ENCODE measurements at regions not wholly inside any gene's neighbourhood (a gene's known extent, or its start where the extent isn't known, plus 50 kb on each side); places are given as distances from the start of the nearest gene placed in this dataset.
A peak's percentile ranks its signal among the peaks of the same experiment; 100 is the strongest.

DNA sequence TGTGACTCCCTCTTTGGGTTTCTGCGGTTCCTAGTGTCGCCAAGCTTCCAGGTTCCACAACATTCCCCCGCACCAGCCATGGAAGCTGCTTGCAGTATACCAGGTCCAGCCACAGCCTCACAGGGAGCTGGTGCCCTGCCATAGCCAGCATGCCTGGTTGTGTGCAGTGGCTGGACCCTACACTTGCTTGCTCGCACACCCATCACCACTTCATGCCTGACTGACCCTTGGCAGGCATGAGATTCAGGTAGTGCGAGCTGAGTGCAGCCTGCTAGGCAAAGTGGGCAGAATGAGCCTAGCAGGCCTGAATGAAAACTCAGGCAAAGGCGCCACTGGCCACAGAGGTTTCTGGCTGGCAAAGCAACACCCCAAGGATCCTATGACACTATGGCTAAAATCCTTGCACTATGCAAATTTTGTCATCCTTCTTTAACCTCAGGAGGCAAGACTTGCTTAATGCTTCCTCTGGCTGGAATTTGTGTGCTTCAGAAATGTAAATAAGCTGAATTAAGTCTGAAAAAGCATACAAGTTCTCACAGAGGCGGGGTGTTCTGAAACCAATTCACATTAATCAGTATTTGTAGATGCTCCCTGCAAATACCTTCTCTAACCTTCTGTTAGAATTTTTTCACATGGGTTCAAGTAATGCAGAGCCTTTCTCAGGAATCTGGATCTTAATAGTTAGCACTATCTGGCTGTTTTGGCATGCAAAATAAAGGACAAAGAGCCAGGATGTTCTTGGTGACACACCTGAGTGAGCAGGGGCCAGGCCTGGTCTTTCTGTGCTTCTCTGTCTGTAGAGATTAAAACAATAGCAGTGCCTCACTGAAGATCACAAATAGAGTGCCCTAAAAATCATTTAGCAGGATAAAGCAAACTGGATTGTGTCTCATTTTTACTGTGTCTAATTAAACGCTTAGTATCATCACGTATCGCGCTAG lies 256.9 kb downstream of the GPATCH2 start:
- no peak for DNase-seq (ENCODE audit: low read depth)

DNA sequence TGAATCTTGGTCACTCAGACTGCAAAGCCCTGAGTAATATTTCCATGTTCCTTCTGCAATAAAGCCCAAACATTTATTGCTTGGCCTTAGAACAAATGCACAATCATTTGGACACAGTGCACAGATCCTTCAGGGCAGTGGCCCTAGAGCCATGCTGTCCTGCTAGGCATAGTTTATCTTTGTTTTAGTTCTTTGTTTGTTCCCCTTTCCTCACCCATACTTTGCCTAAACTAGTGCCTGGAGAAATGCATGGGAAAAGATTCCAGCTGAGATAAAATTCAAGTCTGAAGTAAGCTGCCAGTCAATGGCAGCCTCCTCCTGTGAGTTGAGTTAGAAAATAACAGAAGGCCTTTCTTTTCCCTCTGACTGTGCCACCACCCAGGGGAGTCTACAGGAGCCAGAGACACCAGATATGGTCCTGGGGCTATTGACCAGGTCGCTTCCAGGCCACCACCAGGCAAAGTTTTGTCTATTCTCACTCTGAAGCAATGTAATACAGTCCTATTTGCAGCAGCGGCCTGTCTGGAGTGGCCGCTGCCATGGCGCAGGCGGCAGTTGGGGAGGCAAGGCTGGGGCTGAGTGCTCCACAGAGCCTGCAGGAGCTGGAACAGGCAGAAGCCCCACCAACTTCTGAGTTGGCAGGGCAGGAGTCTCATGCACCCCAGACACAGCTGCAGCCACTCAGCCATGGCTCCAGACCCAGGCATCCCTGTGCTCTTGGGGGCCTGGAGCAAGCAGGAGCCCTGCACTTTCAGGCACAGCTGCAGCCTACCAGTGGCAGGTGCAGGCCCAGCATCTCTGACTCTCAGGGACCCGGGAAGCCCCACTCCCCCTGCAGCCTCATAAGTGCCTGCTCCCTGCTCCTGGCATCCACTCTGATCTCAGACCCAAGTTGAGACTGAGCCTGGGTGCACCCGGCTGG lies 258.6 kb downstream of the GPATCH2 start:
- DNase-seq (ENCODE audit: low read depth): no peak

DNA sequence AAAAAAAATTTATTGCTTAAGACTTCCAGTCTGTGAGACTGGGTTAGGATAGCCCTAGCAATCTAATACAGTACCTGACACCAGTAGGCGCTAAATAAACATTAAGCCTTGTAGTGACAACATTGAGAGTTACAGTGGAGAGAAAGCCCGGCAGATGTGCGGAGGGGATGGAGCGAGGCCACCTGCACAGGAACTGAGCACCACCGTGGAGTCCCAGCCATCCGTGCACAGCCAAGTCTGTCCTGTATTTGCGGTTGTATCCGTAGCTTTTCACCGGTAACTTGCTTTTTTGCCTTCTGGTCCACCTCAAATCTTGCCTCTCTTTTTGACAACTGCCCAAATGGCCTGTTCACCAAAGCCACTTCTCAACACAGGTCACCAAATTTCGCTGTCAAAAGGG lies 260.1 kb downstream of the GPATCH2 start:
- DNase-seq (ENCODE audit: low read depth): no peak

DNA sequence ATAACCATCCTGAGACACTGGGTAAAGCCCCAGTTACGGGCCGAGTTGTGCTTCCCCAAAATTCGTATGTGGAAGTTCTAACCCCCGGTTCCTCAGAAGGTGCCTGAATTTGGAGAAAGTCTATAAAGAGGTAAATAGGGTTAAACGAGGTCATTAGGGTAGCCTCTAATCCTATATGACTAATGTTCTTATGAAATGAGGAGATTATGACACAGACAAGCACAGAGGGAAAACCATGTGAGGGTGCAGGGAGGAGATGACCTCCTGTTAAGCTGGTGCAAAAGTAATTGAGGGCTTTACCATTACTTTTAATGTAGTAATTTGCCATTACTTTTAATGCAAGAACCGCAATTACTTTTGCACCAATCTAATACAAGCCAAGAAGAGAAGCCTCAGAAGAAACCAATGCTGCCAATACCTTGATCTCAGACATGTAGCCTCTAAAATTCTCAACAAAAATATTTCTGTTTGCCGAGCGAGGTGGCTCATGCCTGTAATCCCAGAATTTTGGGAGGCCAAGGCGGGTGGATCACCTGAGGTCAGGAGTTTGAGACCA lies 260.8 kb downstream of the GPATCH2 start:
- no peak for DNase-seq (ENCODE audit: low read depth)

DNA sequence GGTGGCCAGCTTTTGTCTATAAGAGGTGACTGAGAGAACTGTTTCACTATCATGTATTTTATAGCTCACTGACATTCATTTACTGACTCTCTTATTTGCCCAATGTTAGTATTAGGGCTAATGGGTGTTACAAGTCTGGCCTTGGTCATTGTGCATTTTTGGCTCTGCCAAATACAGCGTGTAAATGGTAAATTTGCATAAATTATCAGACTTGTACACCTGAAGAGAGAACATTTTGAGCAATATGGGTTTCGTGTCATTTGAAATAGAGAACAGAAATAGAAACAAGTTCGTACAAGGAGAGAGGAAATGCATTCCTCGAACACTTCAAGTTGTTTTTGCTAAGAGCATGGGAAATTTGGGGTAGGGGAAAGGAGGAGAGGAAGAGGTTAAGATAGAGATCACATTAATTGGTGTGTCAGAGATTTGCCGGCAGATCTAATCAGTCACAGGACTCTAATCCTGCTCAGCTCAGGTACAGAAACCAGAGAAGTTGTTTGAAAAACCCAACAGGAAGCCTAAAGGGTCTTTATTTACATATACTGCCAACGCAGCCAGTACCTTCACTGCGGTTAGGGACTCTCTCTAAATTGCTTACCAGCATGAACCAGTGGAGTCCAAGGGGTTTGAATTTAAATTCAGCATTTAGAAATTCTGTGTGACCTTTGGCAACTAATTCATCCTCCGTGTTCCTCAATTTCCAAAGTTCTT lies 261.5 kb downstream of the GPATCH2 start:
- no peak for DNase-seq (ENCODE audit: low read depth)

DNA sequence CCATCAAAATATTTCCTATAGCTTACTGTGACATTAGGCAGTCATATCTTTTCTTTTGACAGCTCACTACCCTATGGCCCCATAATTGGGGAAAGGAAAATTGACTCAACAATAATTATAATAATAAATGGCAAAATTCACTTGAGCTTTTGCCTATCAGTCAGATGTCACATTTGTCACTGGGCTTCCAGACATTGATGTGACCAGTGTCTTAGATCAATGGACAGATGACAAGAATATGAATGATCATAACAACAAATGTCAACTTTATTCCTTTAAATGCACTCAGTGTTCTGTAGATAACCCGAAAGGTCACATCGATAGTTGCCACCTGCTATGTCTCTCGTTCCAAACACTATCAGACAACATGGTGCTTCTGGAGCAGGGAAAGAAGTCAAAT lies 266.7 kb downstream of the GPATCH2 start:
- DNase-seq (ENCODE audit: low read depth): no peak

DNA sequence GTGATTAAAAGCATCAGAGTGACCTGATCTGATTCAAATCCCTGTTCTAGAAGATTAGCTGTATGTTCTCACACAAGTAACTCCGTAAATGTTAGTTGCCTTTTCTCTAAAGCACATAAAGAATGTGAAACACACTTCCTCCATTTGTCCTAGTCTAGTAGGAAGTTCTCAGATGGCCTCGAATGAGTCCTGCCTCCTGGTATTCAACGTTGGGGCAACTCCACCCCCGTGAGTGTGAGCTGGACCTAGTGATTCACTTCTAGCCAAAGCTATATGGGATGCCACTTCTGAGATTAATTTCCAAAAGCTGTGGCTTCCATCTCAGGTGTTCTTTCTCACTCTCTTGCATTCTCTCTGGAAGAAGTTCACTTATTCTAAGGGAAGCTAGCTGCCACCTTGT lies 267.6 kb downstream of the GPATCH2 start:
- peak; percentile 17 for DNase-seq (ENCODE audit: low read depth)

DNA sequence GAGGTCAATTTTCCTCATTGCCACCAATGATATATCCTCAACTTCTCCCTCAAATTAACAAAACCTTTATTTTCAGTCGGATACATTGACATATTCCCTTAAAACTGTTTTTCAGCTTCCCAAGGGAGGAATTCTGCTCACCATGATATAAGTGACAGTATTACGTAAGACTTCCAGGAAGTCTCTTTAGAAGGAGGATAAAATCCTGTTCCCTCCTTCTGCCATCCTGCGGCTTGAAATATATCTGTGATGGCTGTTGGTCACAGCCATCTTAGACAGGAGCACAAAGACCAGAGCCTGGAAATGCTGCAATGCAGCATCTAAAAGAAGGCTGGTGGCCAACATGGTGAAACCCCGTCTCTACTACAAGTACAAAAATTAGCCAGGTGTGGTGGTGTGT lies 270.4 kb downstream of the GPATCH2 start:
- DNase-seq (ENCODE audit: low read depth): no peak

DNA sequence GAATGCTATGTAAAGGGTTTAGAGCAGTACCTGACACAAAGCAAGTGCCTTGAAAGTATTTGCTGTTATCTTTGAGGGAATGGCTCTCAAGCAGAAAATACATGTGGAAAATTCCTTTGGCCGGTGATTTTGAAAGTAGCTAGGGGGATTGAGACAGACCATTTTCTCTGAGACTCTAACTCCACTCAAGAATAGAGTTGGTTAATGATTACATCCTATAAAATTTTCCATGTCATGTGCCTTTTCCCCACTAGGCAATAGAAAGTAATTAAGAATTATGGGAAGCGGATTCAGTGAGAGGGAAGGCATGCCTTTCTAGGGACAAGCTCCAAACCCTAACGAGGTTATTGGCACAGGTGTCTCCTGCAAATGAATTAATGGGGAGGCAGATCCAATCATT lies 276.0 kb downstream of the GPATCH2 start:
- no peak for DNase-seq (ENCODE audit: low read depth)

DNA sequence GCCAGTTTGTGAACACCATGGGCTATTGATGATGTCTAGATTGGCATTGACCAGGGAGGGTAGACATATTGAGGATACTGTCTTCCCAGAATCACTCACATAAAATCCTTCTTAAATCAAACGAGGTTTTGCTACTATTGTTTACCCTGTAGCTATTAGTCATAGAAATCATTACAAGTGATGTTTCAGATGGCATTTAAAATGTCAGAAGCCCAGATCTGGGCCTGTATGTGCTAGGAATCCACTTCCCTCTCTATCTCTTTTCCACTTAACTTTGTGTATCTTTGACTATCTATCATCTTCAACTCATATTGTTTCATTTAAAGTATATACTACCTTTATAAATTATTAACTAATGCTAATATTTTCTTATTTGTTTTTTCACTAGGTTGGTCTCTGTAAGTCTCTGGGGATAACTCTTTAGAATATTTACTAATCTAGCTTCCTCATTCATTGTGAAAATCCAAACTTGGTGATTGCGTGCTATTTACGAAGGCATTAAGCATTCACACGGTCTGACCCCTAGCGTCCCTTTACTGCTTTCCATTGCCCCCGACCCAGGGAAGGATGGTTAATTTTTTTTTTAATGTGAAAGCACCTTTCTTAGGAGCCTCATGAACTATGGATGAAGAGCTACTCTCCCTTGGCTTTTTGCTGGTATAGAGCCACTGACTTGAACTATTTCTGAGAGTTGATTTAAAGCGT lies 281.8 kb downstream of the GPATCH2 start:
- no peak for DNase-seq (ENCODE audit: low read depth)

DNA sequence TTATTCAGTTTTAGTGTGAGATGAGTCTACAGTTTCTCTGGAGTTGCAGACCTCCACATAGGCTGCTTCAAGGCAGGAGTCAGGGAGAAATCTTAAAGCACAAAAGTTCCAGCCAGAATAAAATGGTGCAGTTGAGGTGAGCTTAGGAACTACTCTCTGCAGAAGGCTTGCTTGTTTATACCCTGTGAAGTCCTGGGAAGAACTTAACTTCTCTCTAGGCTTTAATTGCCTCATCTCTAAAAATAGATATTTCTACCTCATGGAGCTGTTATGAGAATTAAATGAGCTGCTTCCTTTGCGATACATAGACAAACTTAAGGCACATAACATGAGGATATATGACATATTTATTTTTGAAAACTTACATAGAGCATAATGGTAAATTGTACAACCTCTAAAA lies 286.2 kb downstream of the GPATCH2 start:
- no peak for DNase-seq (ENCODE audit: low read depth)

DNA sequence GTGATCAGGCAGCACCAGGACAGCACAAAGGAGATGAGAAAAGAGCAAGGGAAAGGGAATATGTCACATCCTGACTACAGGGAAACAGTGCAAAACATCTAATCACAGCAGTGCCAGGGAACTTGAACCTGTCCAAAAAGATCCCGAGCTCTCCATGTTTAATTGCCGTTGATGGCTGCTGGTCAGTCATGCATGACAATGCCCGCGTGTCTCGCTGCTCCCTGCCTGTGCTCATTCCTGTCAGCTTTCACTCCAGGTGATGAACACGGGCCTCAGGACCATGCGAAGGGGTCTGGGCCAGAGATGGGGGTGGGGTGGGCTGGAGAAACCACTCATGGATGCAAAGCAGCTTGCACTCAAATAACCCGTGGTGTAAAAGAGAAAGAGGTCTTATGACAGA lies 287.0 kb downstream of the GPATCH2 start:
- DNase-seq (ENCODE audit: low read depth): no peak

DNA sequence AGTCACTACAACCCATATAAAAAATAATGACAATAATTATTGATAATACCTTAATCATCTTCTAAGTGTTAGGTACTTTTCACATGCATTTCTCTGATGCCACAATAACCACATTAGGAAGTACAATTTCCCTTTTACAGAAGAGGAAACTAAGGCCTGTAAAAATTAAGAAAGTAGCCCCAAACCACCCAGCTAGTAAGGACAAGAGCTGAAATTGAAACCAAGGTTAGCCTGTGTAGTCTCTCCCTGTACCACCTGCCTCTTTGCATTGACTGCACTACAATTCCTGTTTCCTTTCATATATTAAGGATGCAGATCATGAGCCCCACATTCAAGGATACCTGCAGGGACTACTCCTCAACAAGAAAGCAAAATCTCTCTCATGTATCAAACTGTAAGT lies 288.8 kb downstream of the GPATCH2 start:
- no peak for DNase-seq (ENCODE audit: low read depth)

DNA sequence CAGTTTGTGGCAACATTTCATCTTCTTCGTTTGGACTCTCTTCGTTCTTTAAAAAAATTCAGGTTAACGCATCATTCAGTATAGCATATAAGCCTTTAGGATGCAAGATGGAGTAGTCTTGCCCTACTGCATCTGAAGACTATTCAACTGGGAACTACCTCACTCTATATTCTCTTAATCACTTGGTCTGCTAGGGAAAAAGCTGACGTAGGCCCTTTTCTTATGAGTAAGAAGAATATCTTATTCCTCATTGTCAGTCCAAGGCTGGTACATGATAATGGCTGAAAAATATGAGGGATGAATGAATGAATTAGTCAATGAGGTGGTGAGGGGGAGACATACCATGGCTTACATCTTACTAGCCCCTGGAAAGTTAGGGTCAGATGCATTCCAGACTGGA lies 294.2 kb downstream of the GPATCH2 start:
- no peak for DNase-seq (ENCODE audit: low read depth)

DNA sequence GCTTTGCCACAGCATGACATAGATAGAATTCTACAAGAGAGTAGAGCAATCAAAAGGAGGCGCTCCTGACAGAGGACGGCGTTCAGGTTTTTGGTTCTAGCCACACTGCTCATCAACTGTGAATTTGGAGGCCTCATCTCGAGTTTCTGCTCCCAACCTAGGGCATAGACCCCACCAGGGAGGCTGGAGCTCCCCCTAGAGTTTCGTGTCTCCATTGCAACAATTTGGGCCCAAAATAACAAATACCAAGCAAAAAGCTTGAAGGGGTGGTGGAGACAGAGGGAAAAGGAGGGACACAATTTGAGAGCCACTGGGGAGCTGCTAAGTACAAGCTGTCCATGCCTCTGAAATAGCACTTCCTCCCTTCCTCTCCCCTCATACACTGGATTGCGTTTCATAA lies 297.0 kb downstream of the GPATCH2 start:
- DNase-seq (ENCODE audit: low read depth): peak; percentile 29

DNA sequence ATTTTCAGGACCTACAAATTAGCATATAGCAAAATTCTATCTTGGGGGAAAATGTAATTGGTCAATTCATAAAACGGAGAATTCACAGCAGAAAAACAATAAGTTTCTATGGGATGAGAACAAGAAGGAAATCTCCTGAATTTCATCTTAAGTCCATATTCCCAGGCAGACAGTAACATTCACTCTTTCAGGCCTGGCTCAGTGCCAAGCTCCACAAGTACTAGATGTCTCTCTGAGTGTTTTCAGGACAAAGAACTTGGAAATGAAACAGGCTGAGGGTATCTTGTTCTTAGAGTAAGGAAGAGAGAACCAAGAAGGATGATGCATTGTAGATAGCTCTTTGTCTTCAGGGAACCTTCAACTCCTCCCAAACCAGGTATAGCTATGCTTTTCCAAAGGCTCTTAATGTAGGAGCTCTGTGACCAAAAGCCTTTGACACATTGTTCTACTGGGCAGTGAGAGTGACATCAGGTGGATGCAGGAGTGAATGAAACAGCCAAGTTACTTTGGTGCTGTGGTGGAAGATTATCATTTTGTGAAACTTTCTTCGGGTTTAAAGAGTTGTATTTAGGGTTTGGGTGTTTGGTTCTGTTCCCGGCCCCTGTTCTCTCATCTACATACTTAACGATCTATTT lies 298.3 kb downstream of the GPATCH2 start:
- DNase-seq (ENCODE audit: low read depth): peak; percentile 6

DNA sequence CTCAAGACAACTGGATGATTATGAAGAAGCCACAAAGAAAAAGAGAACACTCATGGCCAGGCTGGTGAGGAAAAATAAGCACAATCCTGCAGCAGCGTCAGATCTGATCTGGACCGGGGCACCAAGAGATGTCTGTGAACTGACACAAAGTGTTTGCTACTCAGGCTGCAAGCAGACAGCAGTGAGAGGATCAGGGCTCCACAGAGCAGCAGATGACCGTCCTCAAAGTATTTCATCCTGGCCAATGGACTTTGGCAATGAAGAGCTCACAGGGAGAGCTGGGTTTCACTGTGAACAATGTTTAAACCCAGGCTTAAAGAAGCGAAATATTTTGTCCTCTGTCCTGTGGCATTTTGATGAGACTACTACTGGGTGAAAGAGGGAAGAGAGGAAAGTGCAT lies 299.2 kb downstream of the GPATCH2 start:
- DNase-seq (ENCODE audit: low read depth): no peak

DNA sequence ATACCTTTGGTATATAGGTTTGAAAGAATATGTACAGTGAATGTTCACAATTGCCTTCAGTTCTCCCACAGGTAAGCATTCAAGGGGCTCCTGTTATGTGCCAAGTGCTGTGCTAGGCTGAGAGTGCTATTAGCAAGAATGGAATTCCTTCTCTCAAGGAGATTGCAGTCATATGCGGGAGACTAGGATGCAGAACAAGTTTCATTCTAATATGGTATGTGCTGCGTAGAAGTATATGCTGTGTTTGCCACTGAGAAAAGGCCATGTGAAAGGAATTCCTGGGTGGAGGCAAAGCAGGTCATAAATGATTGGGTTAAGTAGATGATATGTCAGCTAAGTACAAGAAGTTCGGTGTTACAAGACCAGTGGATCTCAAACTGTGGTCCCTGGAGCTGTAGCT lies 303.0 kb downstream of the GPATCH2 start:
- DNase-seq (ENCODE audit: low read depth): no peak

DNA sequence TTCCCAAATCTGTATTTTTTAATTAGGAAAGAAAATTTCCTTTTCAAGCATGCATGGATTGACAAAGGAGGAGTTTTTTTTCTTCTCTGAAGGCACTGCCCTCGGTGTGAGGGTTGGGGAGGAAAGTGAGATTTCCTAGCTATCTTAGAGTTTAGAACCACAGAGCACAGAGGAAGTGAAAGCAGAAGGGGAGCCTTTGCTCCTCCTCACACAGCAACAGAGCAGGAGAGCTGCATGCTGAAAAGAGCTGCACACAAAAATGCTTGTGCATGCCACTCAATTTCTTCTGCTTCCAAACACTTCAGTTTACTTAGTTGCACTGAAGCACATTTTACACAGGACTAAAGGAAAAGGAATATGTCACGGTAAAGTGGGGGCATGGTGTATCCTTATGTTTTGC lies 308.1 kb downstream of the GPATCH2 start:
- DNase-seq (ENCODE audit: low read depth): no peak

DNA sequence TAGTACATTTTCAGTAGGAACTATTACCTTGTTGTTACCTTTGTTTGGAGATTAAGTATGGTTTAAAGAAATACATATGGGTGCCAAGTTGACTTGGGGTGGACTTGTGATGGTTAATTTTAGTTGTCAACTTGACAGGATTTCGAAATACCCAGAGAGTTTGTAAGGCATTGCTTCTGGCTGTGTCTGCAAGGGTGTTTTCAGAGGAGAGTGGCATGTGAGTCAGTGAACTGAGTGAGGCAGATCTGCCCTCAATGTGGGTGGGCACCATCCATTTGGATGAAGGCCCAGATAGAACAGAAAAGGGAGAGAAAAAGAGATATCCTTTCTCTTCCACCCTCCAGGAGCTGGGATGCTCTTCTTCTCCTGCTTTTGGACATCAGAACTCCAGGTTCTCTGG lies 315.5 kb downstream of the GPATCH2 start:
- no peak for DNase-seq (ENCODE audit: low read depth)

DNA sequence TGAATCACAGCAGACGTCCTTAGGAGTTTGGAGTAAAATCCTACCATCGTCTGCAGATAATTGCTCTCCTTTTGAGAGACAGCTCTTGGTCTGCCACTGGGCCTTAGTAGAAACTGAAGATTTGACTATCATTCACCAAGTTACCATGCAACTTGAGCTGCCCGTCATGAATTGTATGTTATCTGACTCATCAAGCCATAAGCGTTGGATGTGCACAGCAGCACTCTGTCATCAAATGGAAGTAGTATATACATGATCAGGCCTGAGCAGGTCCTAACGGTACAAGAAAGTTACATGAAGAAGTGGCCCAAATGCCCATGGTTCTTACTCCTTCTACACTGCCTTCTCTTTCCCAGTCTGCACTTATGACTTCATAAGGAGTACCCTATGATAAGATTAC lies 317.8 kb downstream of the GPATCH2 start:
- no peak for DNase-seq (ENCODE audit: low read depth)
